ENCODE measurements at regions not wholly inside any gene's neighbourhood (a gene's known extent, or its start where the extent isn't known, plus 50 kb on each side); places are given as distances from the start of the nearest gene placed in this dataset.

- TF ChIP-seq POLR2A (IDR thresholded peaks at IDR 0.05) (no peak), CTCF (IDR thresholded peaks at IDR 0.05) (no peak)
Measured at GRCh38 chrX:131843987-131844386, 179.1 kb upstream of the STK26 start.
